ENCODE measurements at regions not wholly inside any gene's neighbourhood (a gene's known extent, or its start where the extent isn't known, plus 50 kb on each side); places are given as distances from the start of the nearest gene placed in this dataset.
A peak's percentile ranks its signal among the peaks of the same experiment; 100 is the strongest.

- Histone ChIP-seq H3F3A (ENCODE audit: insufficient read depth, low read depth) (no peaks in the 10 kb centered on the region), H2AFZ (no peak overlapping the region), H3K36me3 (ENCODE audit: low read depth) (no peaks in the 10 kb centered on the region), H3K4me1 (replicated peaks; ENCODE audit: insufficient read depth) (no peaks in the 10 kb centered on the region), H4K20me1 (ENCODE audit: insufficient read depth) (no peaks in the 10 kb centered on the region), H3K27me3 (ENCODE audit: insufficient read depth, low read depth) (no peaks in the 10 kb centered on the region), H3K27ac (no peak overlapping the region), H3K4me2 (no peak overlapping the region), H3K4me3 (no peak overlapping the region), H3K9me3 (ENCODE audit: insufficient read depth, low read depth) (no peaks in the 10 kb centered on the region), H3K79me2 (ENCODE audit: low read depth) (no peaks in the 10 kb centered on the region), H3K9me2 (ENCODE audit: insufficient read depth) (no peaks in the 10 kb centered on the region)
- TF ChIP-seq CTCF (conservative IDR thresholded peaks at IDR 0.05) (no peak), EZH2 (IDR thresholded peaks at IDR 0.05; ENCODE audit: low read depth) (no peak)
- intact Hi-C loops (cut with micrococcal nuclease; ENCODE audit: unreplicated experiment) = no loop called here
- BruUV-seq (replicated peaks) = no TSS peak
- ChIA-PET POLR2A (ENCODE audit: unreplicated experiment) (no interaction called here), CTCF (interaction anchor here (0.7 kb wide), 1 partner anchor 488 kb away, joined by 8 read pairs; no protein-coding TSS in a partner anchor)
- no peak for DNase-seq
Measured at GRCh38 chr7:119685906-119686305, 587.1 kb upstream of the KCND2 start.

GRCh38 chr7:119688831-119689230, 584.1 kb upstream of the KCND2 start:
- intact Hi-C loops (cut with micrococcal nuclease; ENCODE audit: unreplicated experiment) = no loop called here
- Histone ChIP-seq H3K27ac (no peak overlapping the region), H3K4me3 (no peak overlapping the region), H3K4me2 (no peak overlapping the region), H3K9me2 (ENCODE audit: insufficient read depth) (no peaks in the 10 kb centered on the region), H2AFZ (peak overlapping the region; percentile 66; the same call in 1 of the 2 replicates), H3K27me3 (ENCODE audit: insufficient read depth, low read depth) (no peaks in the 10 kb centered on the region), H3K36me3 (ENCODE audit: low read depth) (no peaks in the 10 kb centered on the region), H3K79me2 (ENCODE audit: low read depth) (no peaks in the 10 kb centered on the region), H3F3A (ENCODE audit: insufficient read depth, low read depth) (no peaks in the 10 kb centered on the region), H3K4me1 (replicated peaks; ENCODE audit: insufficient read depth) (no peaks in the 10 kb centered on the region), H3K9me3 (ENCODE audit: insufficient read depth, low read depth) (no peaks in the 10 kb centered on the region), H4K20me1 (ENCODE audit: insufficient read depth) (no peaks in the 10 kb centered on the region)
- ChIA-PET CTCF (no interaction called here), POLR2A (ENCODE audit: unreplicated experiment) (no interaction called here)
- BruUV-seq (replicated peaks) = no TSS peak
- TF ChIP-seq CTCF (conservative IDR thresholded peaks at IDR 0.05) (no peak), EZH2 (IDR thresholded peaks at IDR 0.05; ENCODE audit: low read depth) (no peak)
- no peak for DNase-seq

- H3K27ac ChIP-seq = no peak overlapping the region
- H3K36me3 ChIP-seq (ENCODE audit: low read depth) = no peaks in the 10 kb centered on the region
- H3K27me3 ChIP-seq (ENCODE audit: insufficient read depth, low read depth) = no peaks in the 10 kb centered on the region
- H3K9me3 ChIP-seq (ENCODE audit: insufficient read depth, low read depth) = no peaks in the 10 kb centered on the region
- no peaks in the 10 kb centered on the region for H3K9me2 ChIP-seq (ENCODE audit: insufficient read depth)
- no peaks in the 10 kb centered on the region for H3F3A ChIP-seq (ENCODE audit: insufficient read depth, low read depth)
- POLR2A ChIA-PET (ENCODE audit: unreplicated experiment) = no interaction called here
- TF ChIP-seq EZH2 (IDR thresholded peaks at IDR 0.05; ENCODE audit: low read depth) = no peak
- H3K4me2 ChIP-seq = no peak overlapping the region
- H3K79me2 ChIP-seq (ENCODE audit: low read depth) = no peaks in the 10 kb centered on the region
- intact Hi-C loops (cut with micrococcal nuclease; ENCODE audit: unreplicated experiment) = no loop called here
- DNase-seq = no peak
- H3K4me1 ChIP-seq (replicated peaks; ENCODE audit: insufficient read depth) = no peaks in the 10 kb centered on the region
- H2AFZ ChIP-seq = peak overlapping the region; percentile 48; the same call in 1 of the 2 replicates
- CTCF ChIA-PET = no interaction called here
- no peaks in the 10 kb centered on the region for H4K20me1 ChIP-seq (ENCODE audit: insufficient read depth)
- no peak overlapping the region for H3K4me3 ChIP-seq
- BruUV-seq (replicated peaks) = no TSS peak
Measured at GRCh38 chr7:119692541-119692940, 580.4 kb upstream of the KCND2 start.

GRCh38 chr7:119694506-119694905, 578.5 kb upstream of the KCND2 start:
- ChIA-PET CTCF (no interaction called here), POLR2A (ENCODE audit: unreplicated experiment) (no interaction called here)
- Histone ChIP-seq H3K9me2 (ENCODE audit: insufficient read depth) (no peaks in the 10 kb centered on the region; the same call in 1 of the 2 replicates), H3K27ac (no peak overlapping the region), H3K4me3 (no peak overlapping the region), H3K4me2 (no peak overlapping the region), H3K9me3 (ENCODE audit: insufficient read depth, low read depth) (no peaks in the 10 kb centered on the region), H3F3A (ENCODE audit: insufficient read depth, low read depth) (no peaks in the 10 kb centered on the region), H3K36me3 (ENCODE audit: low read depth) (no peaks in the 10 kb centered on the region), H4K20me1 (ENCODE audit: insufficient read depth) (no peaks in the 10 kb centered on the region), H2AFZ (no peak overlapping the region), H3K27me3 (ENCODE audit: insufficient read depth, low read depth) (no peaks in the 10 kb centered on the region), H3K4me1 (replicated peaks; ENCODE audit: insufficient read depth) (no peaks in the 10 kb centered on the region), H3K79me2 (ENCODE audit: low read depth) (no peaks in the 10 kb centered on the region)
- TF ChIP-seq CTCF (conservative IDR thresholded peaks at IDR 0.05) (no peak), EZH2 (IDR thresholded peaks at IDR 0.05; ENCODE audit: low read depth) (no peak)
- intact Hi-C loops (cut with micrococcal nuclease; ENCODE audit: unreplicated experiment) = no loop called here
- BruUV-seq (replicated peaks) = no TSS peak
- DNase-seq = no peak
